Hematopoietic multipotent progenitor cell treated with erythropoietin and hydrocortisone succinate and interleukin-3 and kit ligand, for 15 days (in vitro differentiated cells): ENCODE measurements at regions not wholly inside any gene's neighbourhood (a gene's known extent, or its start where the extent isn't known, plus 50 kb on each side); places are given as distances from the start of the nearest gene placed in this dataset.

Source experiments
- DNase-seq: peaks from one replicate; pipeline ENCODE4 v3.0.0-alpha.2; 2015; ENCODE audit warnings: low spot score

DNA sequence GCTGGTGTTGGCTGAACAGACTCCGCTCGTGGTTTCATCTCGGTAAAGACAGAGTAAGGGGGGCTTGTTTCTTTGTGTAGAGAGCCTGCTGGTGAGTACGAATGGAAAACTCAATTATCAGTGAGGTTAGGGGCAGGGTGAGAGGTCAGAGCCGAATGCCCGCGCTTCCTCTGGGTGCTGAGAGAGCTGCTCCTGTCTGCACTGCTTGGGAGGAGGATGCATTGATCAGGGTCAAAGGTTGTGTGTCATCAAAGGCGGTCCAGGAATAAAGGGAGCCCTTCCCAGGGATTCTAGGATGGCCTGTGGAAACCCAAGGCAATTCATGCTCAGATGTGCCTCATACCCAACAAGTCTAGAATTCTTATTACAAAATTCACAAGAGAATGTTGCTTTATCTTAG, 143.9 kb downstream of the MYCN start:
- DNase-seq, result no peak

DNA sequence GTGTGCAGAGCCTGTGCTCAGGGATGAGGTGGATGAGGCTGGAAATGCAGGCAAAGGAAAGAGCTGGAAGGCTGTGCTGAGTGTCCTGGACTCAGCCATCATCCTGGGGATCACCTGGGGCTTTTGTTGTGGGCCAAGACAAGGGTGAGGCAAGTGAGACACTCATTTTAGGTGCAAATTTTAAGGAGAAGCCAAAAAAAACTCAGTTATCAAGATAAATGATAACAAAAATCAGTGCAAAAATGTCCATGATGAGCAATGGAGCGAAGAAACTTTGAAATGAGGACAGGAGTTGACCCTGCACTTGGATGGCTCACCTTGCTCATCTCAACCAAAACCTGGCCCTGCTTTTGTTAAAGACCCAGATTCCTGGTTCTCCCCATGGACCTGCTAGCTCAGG, 141.9 kb downstream of the MYCN start:
- DNase-seq, result no peak

DNA sequence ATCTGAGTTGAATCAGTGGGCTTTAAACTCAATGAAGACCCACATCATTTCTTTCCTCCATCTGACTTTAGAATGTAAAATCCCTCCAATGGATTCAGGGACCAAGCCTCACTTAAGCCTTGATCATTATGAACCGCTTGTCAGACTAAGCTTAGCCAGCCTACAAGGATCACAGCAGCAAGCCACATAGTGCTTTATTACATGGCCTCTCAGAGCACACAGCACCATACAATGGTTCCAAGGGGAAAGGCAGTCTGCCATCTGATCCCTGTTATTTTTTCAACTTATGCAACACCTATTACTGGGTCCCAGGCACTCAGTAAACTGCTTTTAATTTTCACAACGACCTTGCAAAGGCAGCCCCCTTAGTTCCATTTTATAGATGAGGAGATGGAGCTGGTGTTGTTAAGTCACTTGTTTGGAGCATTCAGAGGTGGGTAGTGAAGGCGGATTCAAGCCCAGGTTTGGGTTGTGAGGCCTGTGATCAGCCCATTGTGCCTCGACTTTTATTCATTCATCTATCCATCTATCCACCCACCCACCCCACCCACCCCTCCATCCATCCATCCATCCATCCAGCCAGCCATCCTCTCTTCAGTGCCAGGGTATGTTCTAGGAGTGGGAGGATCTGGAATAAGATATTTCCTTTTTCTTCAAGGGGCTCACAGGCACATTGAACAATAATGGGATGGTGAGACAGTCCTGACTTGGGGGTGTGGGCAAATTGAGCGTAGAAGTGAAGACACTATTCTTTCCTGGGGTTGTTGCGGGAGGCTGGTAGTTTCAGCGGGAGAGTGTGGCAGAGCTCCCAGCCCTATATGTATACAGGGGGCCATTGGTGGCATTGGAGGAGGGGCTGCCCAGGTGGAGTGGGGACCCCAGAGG, 141.2 kb downstream of the MYCN start:
- DNase-seq, result no peak

DNA sequence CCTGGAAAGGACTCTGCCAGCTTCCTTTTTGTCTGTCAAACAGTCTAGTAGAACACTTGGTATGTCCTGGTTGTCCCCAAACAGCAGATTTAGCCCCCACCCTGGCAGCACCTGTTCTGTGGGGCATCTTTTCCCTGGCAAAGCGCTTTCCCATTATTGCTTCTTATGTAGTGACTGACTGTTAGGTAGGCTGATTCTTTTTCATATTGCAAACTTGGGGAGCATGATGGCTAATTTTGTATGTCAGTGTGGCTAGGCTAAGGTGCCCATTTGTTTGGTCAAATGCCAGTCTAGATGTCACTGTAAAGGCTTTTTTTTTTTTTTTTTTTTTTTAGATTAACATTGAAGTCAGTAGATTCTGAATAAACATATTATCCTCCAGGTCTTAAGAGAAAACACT, 140.2 kb downstream of the MYCN start:
- DNase-seq, result no peak

DNA sequence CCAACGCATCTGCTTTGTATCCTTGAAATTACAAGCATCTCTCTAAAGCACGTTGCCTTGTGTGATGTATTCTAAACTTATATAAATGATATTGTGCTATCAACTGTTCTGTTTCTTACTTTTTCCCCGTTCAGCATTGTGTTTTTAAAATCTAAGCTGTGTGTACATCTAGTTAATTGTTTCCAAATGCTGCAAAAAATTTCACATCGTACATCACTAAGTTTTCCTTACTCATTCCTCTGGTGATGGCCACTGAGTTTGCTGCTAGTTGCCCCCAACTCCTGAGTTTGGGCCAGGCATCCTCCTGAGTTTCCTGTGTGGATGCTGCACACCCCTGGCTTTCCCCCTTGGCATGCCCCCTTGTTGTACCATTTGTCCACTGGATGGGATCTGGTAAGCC, 139.7 kb downstream of the MYCN start:
- DNase-seq, result no peak

DNA sequence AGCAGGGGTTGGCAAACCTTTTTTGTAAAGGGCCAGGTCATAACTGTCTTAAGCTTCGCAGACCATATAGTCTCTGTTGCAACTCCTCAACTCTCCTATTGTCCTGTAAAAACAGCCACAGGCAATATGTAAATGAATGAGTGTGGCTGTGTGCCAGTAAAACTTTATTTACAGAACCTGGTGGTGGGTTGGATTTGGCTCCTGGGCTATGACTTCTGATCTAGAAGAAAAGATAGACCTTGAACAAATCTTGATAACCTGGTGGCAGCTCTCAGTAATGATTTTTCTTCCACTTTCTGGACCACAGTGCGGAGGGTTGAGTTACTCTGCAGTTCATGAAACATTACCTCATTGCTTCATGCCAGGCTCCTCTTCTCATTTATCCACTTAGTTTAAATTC, 139.3 kb downstream of the MYCN start:
- DNase-seq, result no peak

DNA sequence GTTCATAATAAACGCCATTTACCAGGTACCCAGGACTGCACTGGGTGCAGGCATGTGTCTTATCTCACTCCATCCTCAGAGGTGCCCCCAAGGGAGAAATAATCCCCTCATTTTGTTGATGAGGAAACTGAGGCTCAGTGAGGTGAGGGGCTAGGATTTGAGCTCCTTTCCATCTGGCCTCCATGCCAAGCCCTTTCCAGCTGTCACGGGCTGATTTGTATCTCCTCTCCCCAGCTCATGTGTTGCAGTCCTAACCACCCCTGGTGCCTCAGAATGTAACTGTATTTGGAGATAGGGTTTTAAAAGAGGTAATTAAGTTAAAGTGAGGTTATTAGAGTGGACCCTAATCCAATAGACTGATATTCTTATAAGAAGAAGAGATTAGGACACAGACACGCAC, 137.3 kb downstream of the MYCN start:
- DNase-seq, result no peak

DNA sequence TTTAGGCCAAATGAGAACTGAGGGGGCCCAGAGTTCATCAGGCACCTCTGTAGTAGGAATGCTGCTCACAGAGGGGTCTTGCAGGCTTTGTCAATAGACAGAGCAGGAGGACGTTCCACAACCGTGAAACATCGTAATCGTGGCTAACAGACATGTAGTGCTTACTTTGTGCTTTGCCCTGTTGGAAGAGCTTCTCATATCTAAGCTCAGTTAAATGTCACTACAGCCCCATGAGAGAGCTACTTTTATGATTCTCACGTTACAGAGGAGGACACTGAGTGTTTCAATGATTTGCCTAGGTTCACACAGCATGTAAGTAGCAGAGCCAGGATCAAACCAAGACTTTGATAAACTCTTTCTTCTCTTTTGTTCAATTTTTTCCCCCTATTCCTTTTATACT, 136.6 kb downstream of the MYCN start:
- DNase-seq, result no peak

DNA sequence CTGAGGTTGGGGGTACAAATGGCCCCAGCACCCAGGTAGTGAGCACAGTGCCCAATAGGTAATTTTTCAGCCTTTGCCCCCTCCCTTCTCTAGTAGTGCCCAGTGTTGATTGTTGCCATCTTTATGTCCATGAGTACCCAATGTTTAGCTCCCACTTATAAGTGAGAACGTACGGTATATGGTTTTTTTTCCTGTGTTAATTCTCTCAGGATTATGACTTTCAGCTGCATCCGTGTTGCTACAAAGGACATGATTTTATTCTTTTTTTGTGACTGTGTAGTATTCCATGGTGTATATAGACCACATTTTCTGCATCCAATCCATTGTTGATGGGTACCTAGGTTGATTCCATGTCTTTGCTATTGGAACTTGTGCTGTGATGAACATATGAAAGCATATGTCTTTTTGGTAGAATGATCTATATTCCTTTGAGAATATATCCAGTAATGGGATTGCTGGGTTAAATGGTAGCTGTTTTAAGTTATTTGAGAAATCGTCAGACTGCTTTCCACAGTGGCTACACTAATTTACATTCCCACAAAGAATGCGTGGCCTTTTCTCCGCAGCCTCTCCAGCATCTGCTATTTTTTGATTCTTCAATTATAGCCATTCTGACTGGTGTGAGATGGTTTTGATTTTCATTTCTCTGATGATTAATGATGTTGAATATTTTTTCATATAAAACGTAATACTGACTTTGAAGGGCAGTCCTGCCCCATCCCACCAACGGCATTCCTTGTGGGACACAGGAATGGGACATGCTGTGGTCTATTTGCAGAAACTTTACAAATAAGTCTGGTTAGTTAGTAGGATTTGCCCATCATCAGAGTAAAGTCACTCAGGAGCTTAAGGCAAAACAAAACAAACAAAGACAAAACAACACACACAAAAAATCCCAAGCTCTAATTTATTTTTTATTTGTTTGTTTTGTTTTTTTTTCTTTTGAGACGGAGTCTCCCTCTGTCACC, 135.0 kb downstream of the MYCN start:
- DNase-seq, result no peak

DNA sequence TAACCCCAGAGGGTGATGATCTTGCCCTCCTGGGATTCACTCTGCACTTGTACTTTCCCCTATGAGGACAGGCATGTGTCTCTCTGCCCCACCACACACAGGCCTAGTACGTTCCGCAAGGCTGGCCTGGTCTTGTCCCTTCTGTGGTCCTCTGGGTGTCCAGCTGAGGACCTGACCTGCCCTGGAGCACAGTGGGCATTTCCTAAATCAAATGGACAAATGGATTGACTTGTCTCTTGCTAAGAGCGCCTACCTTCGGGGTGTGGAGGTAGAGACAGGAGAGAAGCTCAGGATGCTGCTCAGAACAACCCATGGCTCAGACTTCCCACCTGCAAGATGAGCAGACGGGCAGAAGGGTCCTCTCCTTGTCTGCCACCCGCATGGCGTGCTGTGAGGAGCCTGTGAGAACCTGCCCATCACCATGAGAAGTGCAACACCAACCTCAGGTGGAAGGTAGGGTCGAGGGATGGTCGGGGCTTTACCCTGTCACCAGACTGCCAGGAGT, 133.6 kb downstream of the MYCN start:
- no peak for DNase-seq

DNA sequence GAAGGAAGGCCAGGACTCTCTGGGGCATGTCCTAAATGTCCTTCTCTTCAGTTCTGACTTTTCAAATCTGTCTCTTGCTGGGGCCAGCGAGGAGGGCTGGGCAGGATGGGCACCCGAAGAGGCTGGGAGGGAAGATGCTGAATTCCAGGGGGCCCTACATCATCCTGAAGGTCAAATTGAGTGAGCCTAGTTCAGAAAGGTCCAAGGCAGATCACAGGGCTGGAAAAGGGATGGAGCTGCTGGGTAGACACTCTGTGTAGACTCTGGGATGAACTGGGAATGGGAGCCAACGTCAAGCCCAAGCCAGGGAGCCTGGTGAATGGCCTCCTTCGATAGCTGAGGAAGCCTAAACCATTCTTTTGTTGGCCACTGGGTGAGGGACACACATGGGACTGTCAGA, 133.1 kb downstream of the MYCN start:
- no peak for DNase-seq

DNA sequence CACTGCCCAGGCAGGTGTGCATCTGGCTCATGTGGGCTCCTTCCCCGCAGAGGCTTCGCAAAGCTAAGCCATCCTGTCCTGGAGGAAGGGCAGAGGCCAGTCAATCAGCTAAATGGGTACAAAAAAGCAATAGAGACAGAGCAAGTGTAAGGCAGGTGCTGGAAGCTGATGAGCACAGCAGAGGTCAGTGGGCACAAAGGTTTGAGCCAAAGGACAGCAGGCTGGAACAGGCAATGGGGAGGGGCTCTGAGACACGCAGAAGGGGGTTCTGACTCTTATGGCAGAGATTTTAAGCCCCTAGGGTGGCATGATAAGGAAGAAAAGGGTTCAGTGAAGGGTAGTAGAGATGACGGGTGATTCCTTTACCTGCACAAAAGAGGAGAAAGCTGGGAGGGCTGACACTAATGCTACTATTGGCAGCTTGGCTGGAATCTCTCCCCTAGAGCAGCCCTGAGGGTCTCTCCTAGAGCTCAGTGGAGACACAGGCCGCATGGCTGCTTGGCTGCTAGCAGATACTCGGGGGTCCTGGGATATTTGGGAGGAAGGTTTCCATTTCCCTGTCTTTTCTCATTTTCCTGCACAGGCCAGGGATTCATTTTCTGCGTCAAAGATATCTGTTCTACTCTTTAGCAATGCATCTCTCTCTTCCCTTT, 132.4 kb downstream of the MYCN start:
- no peak for DNase-seq

DNA sequence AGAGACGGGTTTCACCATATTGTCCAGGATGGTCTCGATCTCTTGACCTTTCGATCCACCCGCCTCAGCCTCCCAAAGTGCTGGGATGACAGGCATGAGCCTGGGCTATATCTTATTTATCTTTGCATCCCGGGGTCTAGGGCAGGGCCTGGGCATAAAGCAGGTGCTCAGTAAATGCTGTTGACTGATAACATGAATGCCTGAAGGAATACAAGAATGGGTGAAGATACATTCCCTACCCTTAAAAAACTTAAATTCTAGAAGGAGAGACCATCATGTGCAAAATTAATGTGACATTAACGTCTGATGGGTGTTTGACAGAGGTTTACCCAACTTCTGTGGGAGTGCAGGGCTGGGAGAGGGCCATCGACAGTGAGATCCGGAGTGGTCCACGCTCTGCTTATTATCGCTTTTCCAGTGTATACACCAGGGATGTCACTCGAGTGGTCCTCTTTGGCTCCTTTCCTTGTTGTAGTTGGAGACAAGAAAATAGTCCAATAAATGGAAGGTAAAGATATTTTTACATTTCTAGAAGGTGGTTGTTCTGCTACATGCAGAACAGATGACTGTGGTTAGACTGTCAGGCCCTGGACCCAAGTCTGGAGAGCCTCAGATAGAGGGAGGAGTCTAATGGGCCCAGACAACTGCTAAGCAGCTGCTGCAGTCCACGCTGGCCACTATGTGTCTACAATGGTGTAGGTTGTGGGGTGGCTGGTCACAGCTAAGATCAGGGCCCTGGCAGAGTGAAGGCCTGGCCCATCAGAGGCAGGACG, 131.7 kb downstream of the MYCN start:
- no peak for DNase-seq

DNA sequence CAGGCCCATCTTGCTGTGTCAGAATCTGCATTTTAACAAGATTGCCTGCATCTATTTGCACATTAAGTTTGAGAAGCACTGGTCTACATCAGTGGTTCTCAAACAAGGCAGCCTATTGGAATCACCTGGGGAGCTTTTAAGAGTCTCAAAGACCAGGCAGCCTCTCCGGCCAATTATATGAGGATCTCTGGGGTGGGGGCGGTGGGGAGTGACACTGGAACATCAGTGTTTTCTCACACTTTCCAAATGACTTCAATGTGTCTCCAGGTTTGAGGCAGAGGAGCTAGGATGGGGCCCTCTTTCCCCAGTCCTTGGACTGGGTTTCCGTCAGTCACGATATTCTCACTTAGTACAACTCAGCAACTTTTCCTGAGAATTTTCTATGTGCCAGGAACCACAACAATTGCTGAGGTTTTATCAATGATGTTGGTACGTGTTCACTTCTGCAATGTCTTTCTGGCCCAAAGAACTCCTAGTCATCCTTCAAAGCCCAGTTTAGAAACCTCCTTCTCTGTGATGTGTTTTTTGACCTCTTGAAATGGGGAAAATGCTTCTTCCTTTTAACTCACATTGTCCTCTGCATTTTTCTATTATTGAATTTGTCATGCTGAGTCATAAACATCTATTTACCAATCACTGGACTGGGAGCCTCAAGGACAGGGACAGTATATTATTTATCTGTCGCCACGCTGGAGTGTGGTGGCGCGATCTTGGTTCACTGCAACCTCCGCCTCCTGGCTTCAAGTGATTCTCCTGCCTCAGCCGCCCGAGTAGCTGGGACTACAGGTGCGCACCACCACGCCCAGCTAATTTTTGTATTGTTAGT, 130.9 kb downstream of the MYCN start:
- no peak for DNase-seq

DNA sequence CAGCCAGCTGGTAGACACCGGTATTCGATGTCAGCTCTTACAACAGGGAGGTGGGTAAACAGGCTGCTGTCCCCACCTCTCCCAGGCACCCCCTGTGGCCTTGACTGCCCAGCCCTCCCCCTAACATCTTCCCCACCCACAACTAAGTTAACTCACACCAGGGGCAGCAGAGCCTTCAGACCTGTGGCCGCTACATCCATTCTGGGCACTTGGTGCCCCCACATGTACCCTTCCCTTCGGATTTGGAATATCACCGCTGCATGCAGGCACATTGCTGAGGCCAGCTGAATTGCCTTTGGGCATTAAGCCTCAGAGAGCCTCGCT, 130.3 kb downstream of the MYCN start:
- DNase-seq, result no peak

DNA sequence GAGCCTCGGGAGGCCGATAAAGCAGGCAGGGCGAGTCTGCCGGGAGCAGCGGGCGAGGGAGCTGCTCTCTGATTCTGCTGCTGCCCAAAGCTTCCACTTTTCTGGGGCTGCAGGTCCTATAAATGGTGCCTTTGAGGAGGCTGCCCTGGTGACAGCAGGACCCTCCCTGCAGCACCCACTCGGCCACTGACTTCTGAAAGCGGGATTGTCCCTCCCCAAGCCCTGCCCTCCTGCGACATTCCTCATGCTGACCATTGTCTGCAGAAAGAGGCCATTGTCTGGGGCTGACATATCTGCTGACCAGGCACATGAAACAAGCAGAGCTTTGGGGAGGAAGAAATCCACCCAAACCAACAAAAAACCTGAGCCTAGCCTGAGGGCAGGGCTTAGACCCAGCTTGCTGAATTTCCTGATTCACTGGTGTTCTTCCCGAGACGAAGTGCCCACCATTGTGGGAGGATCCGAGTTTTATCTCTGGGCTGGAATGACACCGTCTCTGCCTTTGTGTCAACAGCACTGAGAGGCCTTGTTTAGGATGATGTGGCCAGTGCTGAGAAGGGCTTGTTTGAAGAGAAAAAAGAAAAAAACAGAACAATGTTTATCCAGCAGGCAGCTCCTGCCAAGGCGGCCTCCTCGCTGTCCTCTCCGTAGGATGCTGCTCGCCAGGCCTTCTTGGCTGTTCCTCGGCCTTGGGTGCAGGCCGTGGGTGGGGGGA, 129.7 kb downstream of the MYCN start:
- no peak for DNase-seq

DNA sequence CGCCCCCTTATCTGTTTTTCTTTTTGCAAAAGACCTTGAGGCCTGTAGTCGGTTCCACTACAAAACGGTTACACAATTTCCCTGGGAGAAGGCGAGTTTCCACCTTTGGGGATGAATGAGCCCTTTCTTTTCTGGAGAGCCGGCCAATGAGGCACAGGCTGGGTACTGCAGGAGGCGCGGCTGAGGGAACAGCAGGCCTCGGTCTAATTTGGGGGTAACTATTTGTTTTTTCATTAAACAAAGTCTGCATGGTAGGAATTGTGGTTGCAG, 129.2 kb downstream of the MYCN start:
- DNase-seq, result no peak

DNA sequence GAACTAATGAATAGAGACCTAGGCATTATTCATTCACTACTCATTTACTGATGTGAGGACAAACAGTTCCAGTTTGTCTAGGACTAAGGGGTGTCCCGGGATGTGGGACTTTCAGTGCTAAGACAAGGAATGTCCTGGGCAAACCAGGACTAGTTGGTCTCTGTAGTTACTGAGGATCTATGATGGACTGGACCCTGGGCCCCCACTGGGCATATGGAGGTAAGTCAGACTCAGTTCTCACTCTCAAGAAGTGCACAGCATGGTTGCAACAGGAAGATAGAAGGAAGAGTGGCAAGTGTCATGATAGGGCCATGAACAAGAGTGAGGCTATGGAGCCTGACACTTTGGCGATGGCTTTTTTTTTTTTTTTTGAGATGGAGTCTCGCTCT, 128.2 kb downstream of the MYCN start:
- no peak for DNase-seq

DNA sequence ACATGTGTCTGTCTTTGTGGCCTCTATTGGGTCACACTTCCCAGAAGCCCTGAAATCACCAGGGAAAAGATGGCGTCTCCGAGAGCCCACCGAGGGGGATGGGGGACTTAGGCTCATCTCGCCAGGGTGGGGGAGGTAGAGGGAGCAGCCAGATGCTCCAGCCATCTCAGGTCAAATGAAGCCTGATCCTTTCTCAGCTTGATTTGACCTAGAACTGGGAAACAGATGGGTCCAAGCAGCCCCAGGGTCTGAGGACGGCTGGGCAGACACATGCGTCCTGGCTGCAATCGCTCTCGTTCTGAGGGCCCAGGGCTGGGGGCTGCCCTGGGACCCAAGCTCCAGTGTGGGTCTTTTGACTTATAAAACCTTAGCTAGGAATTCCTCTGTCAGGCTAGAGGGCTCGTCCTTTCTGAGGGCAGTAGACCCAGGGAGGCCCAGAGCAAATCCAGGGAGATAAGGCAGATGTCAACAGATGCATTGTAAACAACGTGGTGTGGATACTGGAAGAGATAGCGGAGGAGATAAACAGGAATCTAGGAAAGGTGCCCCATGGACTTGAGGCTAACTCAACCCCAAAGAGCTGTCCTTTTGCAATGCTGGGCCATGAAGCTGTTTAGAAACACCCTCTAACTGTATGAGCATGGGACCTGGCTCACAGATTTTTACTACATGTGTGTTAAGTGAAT, 127.7 kb downstream of the MYCN start:
- DNase-seq, result no peak

DNA sequence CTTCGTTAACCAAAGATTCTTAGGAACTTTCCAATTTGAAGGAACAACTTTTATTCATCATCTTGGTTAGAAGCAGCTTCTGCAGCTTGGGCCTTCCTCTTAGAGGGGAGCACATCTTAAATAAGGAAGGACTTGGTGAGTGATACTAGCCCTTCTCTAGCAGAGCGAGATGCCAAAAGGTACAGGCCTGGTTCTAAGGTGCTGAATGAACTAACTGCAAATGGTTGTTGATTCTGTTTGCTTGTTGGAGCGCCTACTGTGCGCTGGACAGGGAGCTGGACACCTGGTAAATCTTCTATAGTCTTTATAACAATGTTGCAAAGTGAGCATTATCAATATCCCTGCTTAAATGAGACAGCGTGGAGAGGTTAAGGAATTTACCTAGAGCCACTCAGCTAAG, 127.1 kb downstream of the MYCN start:
- no peak for DNase-seq
